MM.1S (cell line): ENCODE measurements at regions not wholly inside any gene's neighbourhood (a gene's known extent, or its start where the extent isn't known, plus 50 kb on each side); places are given as distances from the start of the nearest gene placed in this dataset.

ENCODE experiments used
- DNase-seq: peaks from one replicate; pipeline ENCODE4 v3.0.0-alpha.2; 2015
- H2AFZ ChIP-seq: fragments of 300-600 bp; sonication (generic); 2 replicates; pipeline ENCODE4 v1.6.0; 2016; ENCODE audit warnings: antibody characterized with exemption, low read length
- H3F3A ChIP-seq: fragments of 300-600 bp; sonication (generic); 2 replicates; pipeline ENCODE4 v1.6.1; 2016; ENCODE audit warnings: mild to moderate bottlenecking, antibody characterized with exemption, low read length, moderate library complexity, mixed read lengths; ENCODE audit not compliant: insufficient read depth
- H3K27ac ChIP-seq: fragments of 300-600 bp; sonication (generic); 2 replicates; pipeline ENCODE4 v1.5.1; 2016; ENCODE audit warnings: mild to moderate bottlenecking, low read length
- H3K27me3 ChIP-seq: fragments of 300-600 bp; sonication (generic); replicated peaks from 2 replicates; pipeline ENCODE4 v1.6.0; 2016; ENCODE audit warnings: low read length; ENCODE audit not compliant: insufficient read depth
- H3K36me3 ChIP-seq: fragments of 300-600 bp; sonication (generic); replicated peaks from 2 replicates; pipeline ENCODE4 v1.6.1; 2016; ENCODE audit warnings: mild to moderate bottlenecking, low read length, mixed read lengths; ENCODE audit not compliant: insufficient read depth
- H3K4me1 ChIP-seq: fragments of 300-600 bp; sonication (generic); 2 replicates; pipeline ENCODE4 v1.6.1; 2016; ENCODE audit warnings: low read length, mixed read lengths
- H3K4me2 ChIP-seq: fragments of 300-600 bp; sonication (generic); 2 replicates; pipeline ENCODE4 v1.6.0; 2016; ENCODE audit warnings: low read depth, low read length
- H3K4me3 ChIP-seq: fragments of 300-600 bp; sonication (generic); 2 replicates; pipeline ENCODE4 v1.5.1; 2016; ENCODE audit warnings: low read length, mixed read lengths
- H3K79me2 ChIP-seq: fragments of 300-600 bp; sonication (generic); 2 replicates; pipeline ENCODE4 v1.6.1; 2016; ENCODE audit warnings: mixed run types, low read length, mixed read lengths
- H3K9ac ChIP-seq: fragments of 300-600 bp; sonication (generic); 2 replicates; pipeline ENCODE4 v1.6.1; 2016; ENCODE audit warnings: low read length, mixed read lengths
- H3K9me2 ChIP-seq: fragments of 300-600 bp; sonication (generic); replicated peaks from 2 replicates; pipeline ENCODE4 v1.6.1; 2016; ENCODE audit warnings: mild to moderate bottlenecking, low read length, mixed read lengths; ENCODE audit not compliant: insufficient read depth
- H3K9me3 ChIP-seq: fragments of 300-600 bp; sonication (generic); replicated peaks from 2 replicates; pipeline ENCODE4 v1.6.1; 2016; ENCODE audit warnings: mild to moderate bottlenecking, low read length, mixed read lengths; ENCODE audit not compliant: insufficient read depth
- H4K20me1 ChIP-seq: fragments of 300-600 bp; sonication (generic); 2 replicates; pipeline ENCODE4 v1.6.1; 2016; ENCODE audit warnings: mild to moderate bottlenecking, low read length, moderate library complexity, mixed read lengths; ENCODE audit not compliant: insufficient read depth
- EZH2 ChIP-seq: fragments of 300-600 bp; sonication (generic); optimal IDR thresholded peaks from 2 replicates; pipeline ENCODE3; 2017; ENCODE audit warnings: low read depth, mild to moderate bottlenecking, antibody characterized with exemption, low read length, mixed read lengths
- EZH2phosphoT487 ChIP-seq: fragments of 300-600 bp; sonication (generic); IDR thresholded peaks from 2 replicates; pipeline ENCODE4 v1.6.1; 2018; ENCODE audit warnings: antibody characterized with exemption, low read length
- TF ChIP-seq, protein P1 (sequence below): fragments of 300-600 bp; sonication (generic); IDR thresholded peaks from 2 replicates; pipeline ENCODE4 v1.5.1; 2016; ENCODE audit warnings: antibody characterized with exemption, low read length, mixed read lengths

DNA sequence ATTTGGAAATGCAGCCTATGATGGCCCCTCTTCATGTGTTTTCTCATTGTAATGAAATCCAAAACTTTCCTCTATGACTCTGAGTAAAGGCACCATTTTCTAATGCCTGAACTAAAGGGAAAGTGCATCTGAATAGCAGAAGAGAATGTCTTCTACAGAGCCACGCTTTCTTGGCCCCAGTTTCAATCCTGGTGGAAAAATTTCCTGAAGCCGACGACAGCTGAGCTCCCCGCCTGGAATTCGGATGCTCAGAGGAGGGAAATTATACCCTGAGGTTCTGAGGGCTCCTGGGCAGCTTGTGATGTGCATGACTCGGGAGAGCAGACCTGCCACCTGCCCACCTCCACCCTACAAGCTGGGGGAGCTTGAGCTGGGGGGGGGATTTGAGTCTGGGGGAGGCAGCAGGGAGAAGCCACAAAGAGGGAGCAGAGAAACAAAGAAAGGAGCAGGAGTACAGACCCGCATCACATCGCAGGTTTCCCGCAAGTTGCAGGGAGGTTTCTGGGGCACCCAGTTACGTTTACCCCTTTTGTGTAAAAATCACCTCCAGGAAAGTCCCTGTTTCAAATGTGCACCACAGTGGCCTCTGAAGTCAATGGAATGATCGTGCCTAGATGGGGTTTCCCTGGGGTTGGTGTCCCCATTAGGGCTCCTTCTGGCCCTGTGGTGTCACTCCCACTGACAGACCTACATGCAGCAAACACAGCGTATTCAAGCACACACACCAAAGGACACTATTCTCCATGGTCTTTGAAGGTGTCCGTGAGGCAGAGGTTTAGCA, 145.6 kb upstream of the RBPJ start:
- no peaks in the 10 kb centered on the region for H3K27me3 ChIP-seq
- H3K9ac ChIP-seq = no peak overlapping the region
- no peaks in the 10 kb centered on the region for H3K9me2 ChIP-seq
- no peak for TF ChIP-seq EZH2phosphoT487
- TF ChIP-seq, protein P1, sequence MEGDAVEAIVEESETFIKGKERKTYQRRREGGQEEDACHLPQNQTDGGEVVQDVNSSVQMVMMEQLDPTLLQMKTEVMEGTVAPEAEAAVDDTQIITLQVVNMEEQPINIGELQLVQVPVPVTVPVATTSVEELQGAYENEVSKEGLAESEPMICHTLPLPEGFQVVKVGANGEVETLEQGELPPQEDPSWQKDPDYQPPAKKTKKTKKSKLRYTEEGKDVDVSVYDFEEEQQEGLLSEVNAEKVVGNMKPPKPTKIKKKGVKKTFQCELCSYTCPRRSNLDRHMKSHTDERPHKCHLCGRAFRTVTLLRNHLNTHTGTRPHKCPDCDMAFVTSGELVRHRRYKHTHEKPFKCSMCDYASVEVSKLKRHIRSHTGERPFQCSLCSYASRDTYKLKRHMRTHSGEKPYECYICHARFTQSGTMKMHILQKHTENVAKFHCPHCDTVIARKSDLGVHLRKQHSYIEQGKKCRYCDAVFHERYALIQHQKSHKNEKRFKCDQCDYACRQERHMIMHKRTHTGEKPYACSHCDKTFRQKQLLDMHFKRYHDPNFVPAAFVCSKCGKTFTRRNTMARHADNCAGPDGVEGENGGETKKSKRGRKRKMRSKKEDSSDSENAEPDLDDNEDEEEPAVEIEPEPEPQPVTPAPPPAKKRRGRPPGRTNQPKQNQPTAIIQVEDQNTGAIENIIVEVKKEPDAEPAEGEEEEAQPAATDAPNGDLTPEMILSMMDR = no peak
- TF ChIP-seq EZH2 = no peak
- no peaks in the 10 kb centered on the region for H3F3A ChIP-seq
- H3K4me2 ChIP-seq = no peak overlapping the region
- H3K36me3 ChIP-seq = no peaks in the 10 kb centered on the region
- H3K27ac ChIP-seq = no peak overlapping the region
- H3K4me3 ChIP-seq = no peak overlapping the region
- no peaks in the 10 kb centered on the region for H3K79me2 ChIP-seq
- DNase-seq = no peak
- no peak overlapping the region for H2AFZ ChIP-seq
- H3K9me3 ChIP-seq = no peaks in the 10 kb centered on the region
- no peaks in the 10 kb centered on the region for H4K20me1 ChIP-seq
- H3K4me1 ChIP-seq = no peaks in the 10 kb centered on the region

DNA sequence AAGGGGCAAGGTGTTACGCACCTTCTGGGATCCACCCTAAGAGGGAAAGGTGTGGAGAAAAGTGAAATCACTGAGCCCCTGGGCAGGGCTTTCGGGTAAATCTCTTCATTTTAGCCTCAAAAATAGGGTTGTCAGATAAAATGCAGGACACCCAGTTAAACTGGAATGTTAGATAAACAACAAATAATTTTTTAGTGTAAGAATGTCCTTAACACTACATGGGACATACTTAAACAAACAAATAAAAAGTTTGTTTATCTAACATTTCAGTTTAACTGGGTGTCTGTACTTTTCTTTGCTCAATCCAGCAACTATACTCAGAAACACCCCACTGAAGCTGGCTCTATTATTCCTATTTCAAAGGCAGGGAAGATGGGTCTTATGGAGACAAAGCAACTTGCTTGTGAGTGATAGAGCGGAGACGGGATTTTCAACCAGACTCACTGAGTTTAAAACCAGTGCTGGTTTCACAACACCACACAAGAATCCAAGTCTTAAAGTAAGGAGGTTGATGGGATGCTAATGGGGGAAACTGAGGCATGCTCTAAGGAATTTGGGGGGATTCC, 144.8 kb upstream of the RBPJ start:
- H2AFZ ChIP-seq = no peak overlapping the region
- H3K4me1 ChIP-seq = no peaks in the 10 kb centered on the region
- H3K36me3 ChIP-seq = no peaks in the 10 kb centered on the region
- DNase-seq = no peak
- H3K9me3 ChIP-seq = no peaks in the 10 kb centered on the region
- no peak overlapping the region for H3K9ac ChIP-seq
- no peak overlapping the region for H3K4me3 ChIP-seq
- H3K27me3 ChIP-seq = no peaks in the 10 kb centered on the region
- no peaks in the 10 kb centered on the region for H3K9me2 ChIP-seq
- H3F3A ChIP-seq = no peaks in the 10 kb centered on the region
- H3K27ac ChIP-seq = no peak overlapping the region
- TF ChIP-seq, protein P1 = no peak
- TF ChIP-seq EZH2 (no peak), EZH2phosphoT487 (no peak)
- no peaks in the 10 kb centered on the region for H4K20me1 ChIP-seq
- no peak overlapping the region for H3K4me2 ChIP-seq
- no peaks in the 10 kb centered on the region for H3K79me2 ChIP-seq

DNA sequence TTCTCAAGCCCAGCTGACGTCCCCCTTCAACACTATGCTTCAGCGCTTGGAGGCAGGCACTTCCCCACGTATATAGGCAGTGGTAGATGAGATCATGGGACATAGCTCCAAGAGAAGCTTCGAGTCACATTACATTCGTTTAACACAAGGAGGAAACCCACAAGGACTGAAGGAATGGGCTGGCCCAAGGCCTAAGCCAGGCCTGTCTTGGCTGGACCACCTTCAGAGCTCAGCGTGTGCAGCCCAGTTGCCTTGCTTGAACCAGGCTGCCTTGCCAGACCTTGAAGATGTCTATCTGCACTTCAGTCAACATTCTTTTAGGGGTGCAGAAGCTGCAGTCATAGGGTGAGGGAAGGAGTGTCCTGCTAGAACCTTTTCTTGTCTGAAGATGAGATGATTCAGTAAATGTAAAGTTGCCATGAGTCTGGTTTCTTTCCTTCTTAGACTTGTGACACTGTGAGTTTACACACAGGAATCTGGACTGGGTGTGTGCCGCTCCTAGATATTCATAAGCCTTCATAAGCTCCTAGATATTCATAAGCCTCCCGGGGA, 144.1 kb upstream of the RBPJ start:
- no peaks in the 10 kb centered on the region for H3K9me3 ChIP-seq
- no peak for DNase-seq
- H3K4me2 ChIP-seq = no peak overlapping the region

More for the DNA sequence above, 144.1 kb upstream of the RBPJ start:
- Histone ChIP-seq H3F3A (no peaks in the 10 kb centered on the region), H3K9me2 (no peaks in the 10 kb centered on the region), H3K27me3 (no peaks in the 10 kb centered on the region), H3K36me3 (no peaks in the 10 kb centered on the region), H3K79me2 (no peaks in the 10 kb centered on the region), H3K4me1 (no peaks in the 10 kb centered on the region), H4K20me1 (no peaks in the 10 kb centered on the region), H3K27ac (no peak overlapping the region), H3K4me3 (no peak overlapping the region), H3K9ac (no peak overlapping the region), H2AFZ (no peak overlapping the region)
- TF ChIP-seq EZH2 = no peak
- TF ChIP-seq EZH2phosphoT487 = no peak
- TF ChIP-seq, protein P1 = no peak
